ENCODE measurements at regions not wholly inside any gene's neighbourhood (a gene's known extent, or its start where the extent isn't known, plus 50 kb on each side); places are given as distances from the start of the nearest gene placed in this dataset.

GRCh38 chr9:135220601-135221575 lies 133.4 kb downstream of the OLFM1 start:
- no peak for DNase-seq

GRCh38 chr9:135221576-135221950 lies 134.1 kb downstream of the OLFM1 start:
- DNase-seq = no peak

DNA sequence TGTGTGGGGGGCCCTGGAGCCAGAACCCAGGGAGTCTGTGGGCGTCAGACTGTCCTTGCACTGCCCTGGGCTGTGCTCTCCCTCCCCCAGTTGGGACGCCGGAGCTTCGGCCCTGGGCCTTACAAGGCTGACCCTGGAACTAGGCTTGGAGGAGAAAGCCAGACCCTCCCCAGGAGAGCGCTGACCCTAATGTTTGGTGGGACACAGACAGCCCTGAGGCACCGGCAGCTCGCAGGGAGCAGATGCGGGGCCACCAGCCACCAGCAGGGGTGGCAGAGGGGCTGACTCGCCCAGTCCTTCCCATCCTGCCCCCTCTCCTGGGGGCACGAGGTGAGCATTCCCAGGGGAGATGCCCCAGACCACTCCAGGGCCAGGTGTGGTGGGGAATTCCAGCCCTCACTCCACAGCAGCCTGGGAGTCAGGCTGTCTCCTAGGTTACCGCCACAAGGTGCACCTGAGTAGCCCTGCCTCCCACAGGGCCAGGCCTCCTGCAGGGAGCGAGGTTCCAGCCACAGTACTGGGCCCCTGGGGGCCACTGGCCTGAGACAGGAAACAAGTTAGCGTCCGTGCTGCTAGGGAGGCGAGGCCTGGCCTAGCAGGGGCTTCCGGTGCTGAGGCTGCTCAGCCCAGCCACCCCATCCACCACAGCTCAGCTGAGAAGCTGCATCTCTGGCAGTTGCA lies 134.6 kb downstream of the OLFM1 start:
- DNase-seq = no peak

- DNase-seq = no peak
Measured at GRCh38 chr9:135222881-135223760, 135.7 kb downstream of the OLFM1 start.

DNA sequence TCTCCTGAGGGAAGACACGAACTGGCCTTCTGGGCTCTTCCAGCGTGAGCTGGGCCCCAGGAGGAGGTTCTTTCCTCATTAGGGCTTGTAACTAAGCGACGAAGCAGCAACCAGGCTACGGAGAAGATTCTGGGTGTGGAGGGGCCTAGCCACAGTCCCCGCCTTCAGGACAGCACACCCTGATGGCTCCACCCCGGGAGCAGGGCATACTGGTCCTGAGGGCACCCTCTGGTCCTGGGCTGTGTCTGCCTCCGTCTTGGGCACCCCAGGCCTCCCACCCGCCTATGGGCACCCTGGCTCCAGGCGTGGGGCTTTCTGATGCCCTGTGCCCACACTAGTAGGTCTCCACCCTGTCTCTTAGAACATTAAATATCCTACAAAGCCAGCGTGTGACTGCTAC lies 136.4 kb downstream of the OLFM1 start:
- no peak for DNase-seq

DNA sequence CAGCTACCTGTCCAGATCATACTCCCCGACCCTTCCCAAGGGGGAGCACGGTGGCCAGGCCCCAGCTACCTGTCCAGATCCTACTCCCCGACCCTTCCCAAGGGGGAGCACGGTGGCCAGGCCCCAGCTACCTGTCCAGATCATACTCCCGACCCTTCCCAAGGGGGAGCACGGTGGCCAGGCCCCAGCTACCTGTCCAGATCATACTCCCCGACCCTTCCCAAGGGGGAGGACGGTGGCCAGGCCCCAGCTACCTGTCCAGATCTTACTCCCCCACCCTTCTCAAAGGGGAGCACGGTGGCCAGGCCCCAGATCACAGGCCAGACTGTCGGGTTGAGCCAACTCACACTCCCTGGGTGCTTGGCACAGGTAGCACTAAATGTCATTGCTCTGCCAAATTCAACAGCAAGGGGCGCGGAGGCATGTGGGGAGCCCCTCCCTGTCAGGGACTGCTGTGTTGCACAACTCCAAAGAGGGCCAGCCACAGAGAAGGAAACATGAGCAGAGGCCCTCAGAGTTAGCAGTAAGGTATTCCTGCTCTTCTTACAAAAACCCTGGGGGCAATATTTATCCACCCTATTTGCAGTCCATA lies 136.9 kb downstream of the OLFM1 start:
- DNase-seq = no peak

DNA sequence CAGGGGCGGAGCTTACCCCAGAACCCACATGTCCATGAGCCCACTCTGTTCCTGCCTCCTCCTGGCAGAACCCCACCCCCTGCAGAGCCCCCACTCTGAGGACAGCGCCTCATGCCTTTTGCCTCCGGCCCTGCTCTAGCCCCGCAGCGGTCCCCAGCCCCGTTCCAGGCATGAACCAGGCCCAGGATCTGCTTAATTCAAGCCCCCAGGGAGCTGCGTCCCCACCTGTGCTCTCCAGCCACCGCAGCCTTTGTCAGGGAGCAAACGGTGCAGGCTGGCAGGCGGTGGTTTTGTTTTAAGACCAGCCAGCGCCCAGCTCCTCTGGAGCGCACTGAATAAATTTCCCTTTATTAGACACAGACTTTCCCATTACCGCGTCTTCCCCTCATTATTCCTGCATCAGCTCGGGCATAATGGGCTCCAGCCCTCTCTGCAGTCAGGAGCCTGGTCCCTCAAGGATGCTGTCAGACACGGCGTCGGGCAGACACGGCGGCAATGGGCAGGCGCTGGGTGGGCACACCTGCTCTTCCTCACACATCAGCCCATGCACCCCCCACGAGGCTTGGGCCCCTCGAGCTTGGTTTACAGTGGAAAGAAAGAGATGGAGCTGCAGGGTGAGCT lies 137.6 kb downstream of the OLFM1 start:
- peak; percentile 50 for DNase-seq

DNA sequence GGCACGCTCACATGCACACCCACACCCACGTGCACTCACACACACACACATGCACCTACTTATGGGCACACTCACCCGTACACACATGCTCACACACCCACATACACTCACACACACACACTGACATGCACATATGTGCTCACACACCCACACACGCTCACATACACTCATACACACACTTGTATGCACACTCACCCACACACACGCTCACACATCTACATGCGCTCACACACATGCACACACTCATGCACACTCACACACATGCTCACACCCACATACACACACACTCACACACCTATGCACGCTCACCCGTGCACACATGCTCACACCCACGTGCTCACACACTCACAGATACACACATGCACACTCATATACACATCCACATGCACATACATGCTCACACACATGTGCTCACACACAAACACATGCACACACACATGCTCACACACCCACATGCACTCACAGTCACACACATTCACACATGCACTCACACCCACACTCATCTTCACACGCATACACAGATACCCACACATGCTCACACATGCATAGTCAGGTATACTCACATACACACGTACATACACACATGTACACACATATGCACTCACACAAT lies 138.3 kb downstream of the OLFM1 start:
- no peak for DNase-seq

GRCh38 chr9:135226369-135227050 lies 139.0 kb downstream of the OLFM1 start:
- no peak for DNase-seq

DNA sequence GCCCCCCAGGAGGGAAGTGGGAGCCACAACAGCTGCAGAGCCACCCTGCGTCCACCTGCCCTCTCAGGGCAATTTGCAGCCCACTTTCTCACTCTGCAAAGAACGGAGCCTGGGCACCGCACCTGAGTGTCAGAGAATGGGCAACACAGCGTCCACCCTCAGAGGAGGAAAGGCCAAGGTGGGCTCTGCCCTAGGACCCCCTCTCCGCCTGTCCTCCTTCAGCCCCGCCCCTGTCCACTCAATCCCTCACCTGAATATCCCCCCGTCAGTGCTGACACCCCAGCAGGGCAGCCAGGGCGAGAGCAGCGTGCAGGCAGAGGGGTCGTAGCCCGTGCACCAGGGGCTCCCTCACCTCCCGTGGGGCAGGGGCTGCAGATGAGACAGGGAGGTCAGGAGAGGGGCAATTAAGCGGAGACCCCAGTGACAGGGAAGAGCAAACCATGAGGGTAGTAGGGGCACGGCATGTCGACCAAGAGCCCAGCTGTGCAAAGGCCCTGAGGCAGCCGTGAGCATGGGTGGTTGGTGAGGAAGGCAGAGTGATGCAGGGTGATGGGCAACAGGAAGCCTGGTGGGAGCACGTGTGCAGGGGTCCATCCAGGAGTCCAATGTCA lies 140.3 kb downstream of the OLFM1 start:
- no peak for DNase-seq

DNA sequence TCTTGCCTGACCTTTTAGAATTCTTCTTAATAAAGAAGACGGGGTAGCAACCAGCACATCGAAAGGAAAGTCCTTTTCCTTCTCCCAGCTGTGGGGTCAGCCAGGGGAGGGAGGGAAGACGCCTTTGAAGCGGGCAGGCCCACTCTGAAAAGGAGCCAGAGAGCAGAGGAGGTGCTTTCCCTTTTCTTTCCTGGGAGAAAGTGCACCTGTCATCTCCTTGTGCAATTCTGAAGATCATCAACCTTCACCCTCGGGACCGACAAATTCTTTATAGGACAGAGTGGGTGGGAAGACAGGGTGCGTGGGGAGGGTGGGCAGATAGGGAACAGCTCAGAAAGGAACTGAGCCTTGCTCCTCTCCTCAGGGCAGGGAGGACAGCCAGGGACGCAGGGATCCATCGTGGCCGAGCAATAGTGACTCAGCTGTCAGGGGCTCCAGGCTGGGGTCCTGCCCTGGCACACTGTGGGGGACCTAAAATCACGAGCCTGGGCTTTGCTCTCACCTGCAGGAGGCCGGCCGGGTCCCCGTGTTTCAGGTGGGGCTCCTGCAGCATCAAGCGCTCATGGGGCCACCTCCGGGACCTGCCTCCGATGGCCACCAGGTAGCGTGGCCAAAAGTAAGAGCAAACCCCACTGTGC lies 141.0 kb downstream of the OLFM1 start:
- DNase-seq = no peak

DNA sequence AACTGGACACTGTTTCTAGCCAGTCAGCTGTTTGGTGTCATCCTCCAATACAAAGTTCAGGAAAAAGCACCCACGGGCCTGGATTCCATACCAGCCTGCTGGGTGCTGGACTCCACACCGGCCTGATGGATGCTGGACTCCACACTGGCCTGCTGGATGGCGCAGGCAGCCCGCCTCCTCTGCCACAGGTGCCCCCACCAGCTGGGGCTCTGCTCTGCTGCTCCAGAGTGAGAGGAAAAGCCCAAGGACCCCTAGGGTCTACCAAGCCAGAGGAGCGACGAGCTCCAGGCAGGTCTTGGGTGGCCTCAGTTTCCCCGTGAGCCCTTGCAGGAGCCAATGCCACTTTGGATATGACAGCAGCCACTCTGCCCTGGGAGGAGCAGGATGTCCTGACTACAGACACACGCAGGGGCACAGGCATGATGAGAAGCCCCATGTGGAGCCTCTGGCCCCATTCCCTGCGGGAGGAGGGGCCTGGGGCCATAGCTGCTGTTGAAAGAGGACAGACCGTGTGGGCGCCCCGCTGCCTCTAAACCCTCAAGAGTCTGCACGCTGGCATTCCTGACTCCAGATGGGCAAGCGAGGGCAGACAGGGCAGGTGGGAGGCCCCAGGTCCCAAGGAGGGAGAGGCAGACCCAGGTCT lies 141.6 kb downstream of the OLFM1 start:
- no peak for DNase-seq

DNA sequence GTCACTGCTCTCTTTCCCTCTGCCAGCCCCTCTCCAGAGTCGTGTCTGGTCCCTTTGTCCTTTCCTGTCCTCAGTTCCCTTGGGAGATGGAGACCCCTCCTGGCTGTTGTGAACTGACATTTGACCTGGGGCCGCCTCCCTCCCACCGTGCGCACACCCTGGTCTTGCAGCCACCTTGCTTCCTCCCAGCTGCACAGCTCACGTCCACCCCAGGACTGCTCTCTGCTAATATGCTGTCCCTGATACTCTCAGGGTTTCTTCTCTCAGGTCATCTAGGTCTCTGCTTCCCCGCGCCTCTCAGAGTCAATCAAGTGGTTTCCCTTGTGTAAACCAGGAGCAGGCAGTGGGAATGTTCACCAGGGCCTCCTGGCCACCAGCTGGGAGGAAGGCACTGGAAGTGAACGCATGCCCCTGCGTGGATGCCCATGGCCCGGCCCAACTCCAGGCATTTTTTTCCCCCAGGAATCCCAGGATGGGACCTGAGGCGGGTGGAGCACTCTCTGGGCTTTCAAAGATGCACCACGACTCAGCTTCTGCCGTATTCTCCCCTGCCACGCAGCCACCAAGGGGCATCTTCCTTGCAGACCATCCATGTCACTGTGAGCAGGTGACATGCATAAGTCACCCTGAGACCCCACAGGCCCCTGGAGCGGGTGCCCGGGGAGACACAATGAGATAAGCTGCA lies 142.4 kb downstream of the OLFM1 start:
- DNase-seq = peak; percentile 15

- DNase-seq = no peak
Measured at GRCh38 chr9:135230386-135230765, 142.9 kb downstream of the OLFM1 start.

- DNase-seq = no peak
Measured at GRCh38 chr9:135230817-135231520, 143.5 kb downstream of the OLFM1 start.

DNA sequence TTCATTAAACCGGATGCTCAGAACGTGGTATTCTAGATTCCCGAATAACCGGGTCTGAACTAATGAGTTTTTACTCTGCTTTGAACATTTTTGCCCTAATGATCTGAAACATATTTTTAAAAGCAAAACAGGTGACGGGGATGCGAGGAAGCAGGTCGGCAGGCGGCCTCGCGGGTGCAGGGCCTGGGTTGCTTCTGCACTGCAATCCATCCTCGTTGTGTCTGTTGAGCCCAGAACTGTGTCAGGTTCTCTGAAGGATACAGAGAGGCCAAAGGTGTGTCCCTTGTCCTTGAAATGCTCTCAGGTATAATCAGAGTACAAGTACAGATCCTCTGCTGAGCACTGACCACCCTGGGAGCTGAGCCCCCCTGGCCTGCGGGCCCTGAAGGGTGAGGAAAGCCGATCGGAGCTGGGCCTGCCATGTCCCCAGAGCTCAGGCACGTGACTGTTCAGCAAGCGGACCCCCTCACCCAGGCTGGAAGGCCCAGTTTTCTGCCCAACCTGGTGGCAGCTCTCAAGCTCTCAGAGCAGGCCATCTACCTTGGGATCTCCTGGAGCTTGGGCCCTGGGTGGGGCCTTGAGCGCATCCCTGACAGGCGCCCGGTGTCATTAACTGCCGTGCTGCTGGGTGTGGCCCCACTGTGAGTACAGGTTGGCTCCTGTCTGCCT lies 151.8 kb downstream of the OLFM1 start:
- DNase-seq = no peak

- no peak for DNase-seq
Measured at GRCh38 chr9:135239769-135240141, 152.3 kb downstream of the OLFM1 start.

GRCh38 chr9:135240222-135240621 lies 152.8 kb downstream of the OLFM1 start:
- no peak for DNase-seq

All from NCI-H82 (cell line).